Neuronal stem cell (in vitro differentiated cells): ENCODE measurements at regions not wholly inside any gene's neighbourhood (a gene's known extent, or its start where the extent isn't known, plus 50 kb on each side); places are given as distances from the start of the nearest gene placed in this dataset.

Source experiments
- DNase-seq: peaks from one replicate; pipeline ENCODE4 v3.0.0-alpha.2; 2013; ENCODE audit warnings: low spot score
- H2AFZ ChIP-seq: one replicate; pipeline ENCODE4 v1.6.1; 2013; ENCODE audit warnings: mild to moderate bottlenecking, low read length, inconsistent platforms
- H2AK5ac ChIP-seq: 2 replicates; pipeline ENCODE4 v1.6.1; 2013; ENCODE audit warnings: low read depth, mild to moderate bottlenecking, inconsistent platforms, low read length, moderate library complexity, mixed read lengths
- H2BK120ac ChIP-seq: 2 replicates; pipeline ENCODE4 v1.6.1; 2013; ENCODE audit warnings: low read depth, mild to moderate bottlenecking, inconsistent platforms, low read length, moderate library complexity, mixed read lengths
- H2BK12ac ChIP-seq: one replicate; pipeline ENCODE4 v1.6.1; 2013; ENCODE audit warnings: low read length, inconsistent platforms
- H2BK15ac ChIP-seq: 2 replicates; pipeline ENCODE4 v1.6.1; 2013; ENCODE audit warnings: mild to moderate bottlenecking, low read length, inconsistent platforms, mixed read lengths
- H2BK5ac ChIP-seq: one replicate; pipeline ENCODE4 v1.6.1; 2013; ENCODE audit warnings: inconsistent platforms, mild to moderate bottlenecking, low read length, moderate library complexity
- H3K14ac ChIP-seq: one replicate; pipeline ENCODE4 v1.6.1; 2013; ENCODE audit warnings: low read length, inconsistent platforms
- H3K18ac ChIP-seq: 2 replicates; pipeline ENCODE4 v1.6.1; 2013; ENCODE audit warnings: low read length, inconsistent platforms
- H3K23ac ChIP-seq: 2 replicates; pipeline ENCODE4 v1.6.1; 2013; ENCODE audit warnings: low read depth, mild to moderate bottlenecking, mixed read lengths, low read length, inconsistent platforms; ENCODE audit not compliant: poor library complexity
- H3K27ac ChIP-seq: replicated peaks from 3 replicates; pipeline ENCODE4 v1.5.1; 2013; ENCODE audit warnings: low read length, inconsistent platforms
- H3K27me3 ChIP-seq, 3 experiments: 2 replicates each; pipeline ENCODE4 v1.6.1; 2013; ENCODE audit warnings: low read length in 3 of 3, mild to moderate bottlenecking in 2 of 3, inconsistent platforms in 1 of 3, low read depth in 1 of 3, mixed read lengths in 1 of 3, moderate library complexity in 1 of 3; ENCODE audit not compliant: control insufficient read depth in 3 of 3, insufficient read depth in 3 of 3
- H3K36me3 ChIP-seq, 2 donors: replicated peaks in 1 of 2; 2 replicates each; pipeline ENCODE4 v1.6.1; 2013; ENCODE audit warnings: low read length in 2 of 2; ENCODE audit not compliant: control insufficient read depth in 2 of 2, insufficient read depth in 2 of 2
- H3K4ac ChIP-seq: 2 replicates; pipeline ENCODE4 v1.6.1; 2013; ENCODE audit warnings: inconsistent platforms, mild to moderate bottlenecking, low read length, moderate library complexity
- H3K4me1 ChIP-seq, 2 donors: 1 replicate in 1 of 2; 2 replicates in 1 of 2; pipeline ENCODE4 v1.6.1; 2013; ENCODE audit warnings: low read length in 2 of 2, low read depth in 1 of 2; ENCODE audit not compliant: control insufficient read depth in 2 of 2, insufficient read depth in 1 of 2
- H3K4me2 ChIP-seq: one replicate; pipeline ENCODE4 v1.6.1; 2013; ENCODE audit warnings: mild to moderate bottlenecking, low read length, inconsistent platforms; ENCODE audit not compliant: insufficient read depth, poor library complexity, severe bottlenecking
- H3K4me3 ChIP-seq, 2 donors: 2 replicates each; pipeline ENCODE4 v1.5.1; 2013; ENCODE audit warnings: low read length in 2 of 2, mild to moderate bottlenecking in 2 of 2, inconsistent platforms in 1 of 2, moderate library complexity in 1 of 2
- H3K79me1 ChIP-seq: one replicate; pipeline ENCODE4 v1.6.1; 2013; ENCODE audit warnings: low read depth, mild to moderate bottlenecking, inconsistent platforms, low read length, moderate library complexity
- H3K9ac ChIP-seq: one replicate; pipeline ENCODE4 v1.6.1; 2013; ENCODE audit warnings: mild to moderate bottlenecking, low read depth, low read length, inconsistent platforms; ENCODE audit not compliant: poor library complexity
- H3K9me3 ChIP-seq, 2 donors: replicated peaks in 1 of 2; 2 replicates each; pipeline versions ENCODE3 to v1.6.1; 2013; ENCODE audit warnings: low read length in 2 of 2, mild to moderate bottlenecking in 2 of 2, inconsistent platforms in 1 of 2, low read depth in 1 of 2, mixed read lengths in 1 of 2, moderate library complexity in 1 of 2; ENCODE audit not compliant: control insufficient read depth in 2 of 2, insufficient read depth in 1 of 2
- H4K8ac ChIP-seq: one replicate; pipeline ENCODE4 v1.6.1; 2013; ENCODE audit warnings: low read depth, mild to moderate bottlenecking, inconsistent platforms, low read length, moderate library complexity
- H4K91ac ChIP-seq: one replicate; pipeline ENCODE4 v1.6.1; 2013; ENCODE audit warnings: low read length, low read depth, mild to moderate bottlenecking, inconsistent platforms; ENCODE audit not compliant: poor library complexity
- WGBS, 2 donors: extraction: QIAGEN DNeasy Blood & Tissue Kit; methylation state at CpG; one replicate each; pipeline ENCODE4 v1.1.7; 2013; ENCODE audit warnings: missing lambda C conversion rate in 2 of 2, mixed read lengths in 1 of 2; ENCODE audit not compliant: insufficient read length in 2 of 2, insufficient replicate concordance in 1 of 2; ENCODE audit errors: extremely low coverage in 2 of 2; 5-methylcytosine and 5-hydroxymethylcytosine counted together

- Histone ChIP-seq H3K4me3 (no peak overlapping the region), H3K9me3 (peaks cover 0 to 4% of the 10 kb centered on the region in 2 donors), H2AFZ (no peak overlapping the region), H3K4me1 (no peaks in the 10 kb centered on the region), H2BK120ac (no peak overlapping the region), H3K27me3 (no peaks in the 10 kb centered on the region), H3K27ac (no peak overlapping the region), H3K79me1 (no peaks in the 10 kb centered on the region), H3K4ac (no peak overlapping the region), H2BK15ac (no peak overlapping the region), H4K91ac (no peak overlapping the region), H2BK5ac (no peak overlapping the region), H4K8ac (no peak overlapping the region), H2AK5ac (no peak overlapping the region), H3K14ac (no peak overlapping the region), H3K36me3 (no peaks in the 10 kb centered on the region), H3K4me2 (no peak overlapping the region), H3K23ac (no peak overlapping the region), H3K9ac (no peak overlapping the region), H2BK12ac (no peak overlapping the region), H3K18ac (no peak overlapping the region)
- WGBS, 2 donors, result no CpG with 5 or more reads among the region's 9 CpGs
- DNase-seq, result no peak
Measured at GRCh38 chr15:69869881-69870505, 227.7 kb downstream of the TLE3 start.

- Histone ChIP-seq H3K9me3 (peaks cover 0 to 4% of the 10 kb centered on the region in 2 donors), H2BK5ac (no peak overlapping the region), H2BK120ac (no peak overlapping the region), H3K9ac (no peak overlapping the region), H2AK5ac (no peak overlapping the region), H3K36me3 (no peaks in the 10 kb centered on the region), H3K14ac (no peak overlapping the region), H3K4me3 (no peak overlapping the region), H3K23ac (no peak overlapping the region), H3K18ac (no peak overlapping the region), H3K79me1 (no peaks in the 10 kb centered on the region), H3K27ac (no peak overlapping the region), H4K91ac (no peak overlapping the region), H2BK15ac (no peak overlapping the region), H4K8ac (no peak overlapping the region), H2AFZ (no peak overlapping the region), H3K4me2 (no peak overlapping the region), H3K4ac (no peak overlapping the region), H3K4me1 (no peaks in the 10 kb centered on the region), H2BK12ac (no peak overlapping the region), H3K27me3 (no peaks in the 10 kb centered on the region)
- no peak for DNase-seq
- no CpG with 5 or more reads among the region's 7 CpGs for WGBS, 2 donors
Measured at GRCh38 chr15:69871511-69872134, 226.1 kb downstream of the TLE3 start.

DNA sequence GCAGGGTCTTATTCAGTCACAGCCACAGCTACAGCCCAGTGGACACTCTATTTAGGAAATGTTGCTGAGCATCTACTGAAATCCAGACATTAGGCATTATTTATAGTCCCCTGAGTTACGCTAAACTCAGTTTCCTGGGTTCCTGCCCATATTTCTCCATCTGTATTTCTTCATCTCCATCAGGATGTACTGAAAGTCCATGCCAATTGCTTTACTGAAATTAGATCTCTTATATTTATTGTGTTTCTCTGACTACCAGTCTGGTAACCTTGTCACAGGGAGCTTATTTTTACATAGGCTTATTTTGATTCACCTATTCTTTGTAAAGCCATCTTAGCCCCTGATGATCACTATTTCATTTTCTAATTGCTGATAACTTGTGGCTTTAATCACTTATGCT lies 223.9 kb downstream of the TLE3 start:
- no peak overlapping the region for H2AFZ ChIP-seq
- no peaks in the 10 kb centered on the region for H3K27me3 ChIP-seq
- peaks cover 0 to 2% of the 10 kb centered on the region in 2 donors for H3K9me3 ChIP-seq
- no peak overlapping the region for H2BK120ac ChIP-seq
- H2BK15ac ChIP-seq, result no peak overlapping the region
- no CpG with 5 or more reads among the region's 1 CpG for WGBS, 2 donors
- no peak for DNase-seq
- H3K4me1 ChIP-seq, result no peaks in the 10 kb centered on the region
- no peak overlapping the region for H3K27ac ChIP-seq
- no peaks in the 10 kb centered on the region for H3K36me3 ChIP-seq
- no peak overlapping the region for H3K4me3 ChIP-seq
- H2BK5ac ChIP-seq, result no peak overlapping the region
- H3K79me1 ChIP-seq, result no peaks in the 10 kb centered on the region
- H3K4me2 ChIP-seq, result no peak overlapping the region
- H4K91ac ChIP-seq, result no peak overlapping the region
- no peak overlapping the region for H3K4ac ChIP-seq
- H3K23ac ChIP-seq, result no peak overlapping the region
- no peak overlapping the region for H3K9ac ChIP-seq
- H2BK12ac ChIP-seq, result no peak overlapping the region
- no peak overlapping the region for H4K8ac ChIP-seq
- H3K18ac ChIP-seq, result no peak overlapping the region
- no peak overlapping the region for H2AK5ac ChIP-seq
- no peak overlapping the region for H3K14ac ChIP-seq

GRCh38 chr15:69874321-69874720 lies 223.4 kb downstream of the TLE3 start:
- no peaks in the 10 kb centered on the region for H3K36me3 ChIP-seq
- no peak overlapping the region for H3K23ac ChIP-seq
- H2BK12ac ChIP-seq, result no peak overlapping the region
- H3K27ac ChIP-seq, result no peak overlapping the region
- H3K14ac ChIP-seq, result no peak overlapping the region
- H2BK15ac ChIP-seq, result no peak overlapping the region
- no peaks in the 10 kb centered on the region for H3K79me1 ChIP-seq
- no peak overlapping the region for H4K8ac ChIP-seq
- H3K4me3 ChIP-seq, result no peak overlapping the region
- no peak overlapping the region for H3K9ac ChIP-seq
- no peak overlapping the region for H2BK5ac ChIP-seq
- H3K4me2 ChIP-seq, result no peak overlapping the region
- no peak overlapping the region for H3K4ac ChIP-seq
- no peak for DNase-seq
- H3K18ac ChIP-seq, result no peak overlapping the region
- peaks cover 0 to 2% of the 10 kb centered on the region in 2 donors for H3K9me3 ChIP-seq
- H2AK5ac ChIP-seq, result no peak overlapping the region
- no peak overlapping the region for H2BK120ac ChIP-seq
- H3K27me3 ChIP-seq, result no peaks in the 10 kb centered on the region
- no peaks in the 10 kb centered on the region for H3K4me1 ChIP-seq
- no peak overlapping the region for H4K91ac ChIP-seq
- H2AFZ ChIP-seq, result no peak overlapping the region
